Endothelial cell of umbilical vein (primary cell): ENCODE measurements at regions not wholly inside any gene's neighbourhood (a gene's known extent, or its start where the extent isn't known, plus 50 kb on each side); places are given as distances from the start of the nearest gene placed in this dataset.

Experiments
- BruUV-seq: library from RNA; stranded (reverse); fragments of 400-500 nt; replicated peaks from 2 replicates; lab custom pipeline; 2021; lab: Mats Ljungman, UMichigan
- CTCF ChIA-PET: fragments of 300-600, 350-600 bp; sonication (Branson Sonifier 250); formaldehyde crosslinking; loops from one replicate; lab custom pipeline; 2021; ENCODE audit warnings: antibody characterized with exemption, inconsistent platforms; lab: Charles Lee
- POLR2A ChIA-PET: fragments of 300-600, 350-600 bp; sonication (Branson Sonifier 250); formaldehyde crosslinking; loops from one replicate; lab custom pipeline; 2021; ENCODE audit warnings: antibody characterized with exemption, inconsistent platforms; lab: Charles Lee
- DNase-seq: peaks from one replicate; pipeline ENCODE4 v3.0.0-alpha.2; 2011; ENCODE audit warnings: low read depth, low spot score
- FAIRE-seq: peaks from 2 replicates; lab custom pipeline; 2011; peaks lifted over from hg19 to GRCh38; lab: Jason Lieb, UNC
- H2AFZ ChIP-seq: 2 replicates; pipeline ENCODE4 v1.6.0; 2012; ENCODE audit warnings: low read depth, low read length, control low read depth, inconsistent platforms
- H3K27ac ChIP-seq: 2 replicates; pipeline ENCODE4 v1.5.1; 2011; ENCODE audit warnings: low read depth, mild to moderate bottlenecking, control low read depth, low read length, moderate library complexity; ENCODE audit not compliant: insufficient read depth
- H3K27me3 ChIP-seq, 2 experiments: 2 replicates each; pipeline versions ENCODE4 v1.6.0 to v1.6.1; 2011; ENCODE audit warnings: low read length in 2 of 2, mixed read lengths in 1 of 2; ENCODE audit not compliant: control insufficient read depth in 2 of 2, insufficient read depth in 2 of 2
- H3K36me3 ChIP-seq, 2 experiments: 2 replicates in 1 of 2; 3 replicates in 1 of 2; pipeline ENCODE4 v1.5.1; 2011; ENCODE audit warnings: low read length in 2 of 2, mild to moderate bottlenecking in 1 of 2, moderate library complexity in 1 of 2; ENCODE audit not compliant: control insufficient read depth in 2 of 2, insufficient read depth in 2 of 2; ENCODE audit errors: extremely low read depth in 1 of 2
- H3K4me1 ChIP-seq: 3 replicates; pipeline ENCODE4 v1.5.1; 2011; ENCODE audit warnings: mild to moderate bottlenecking, low read length; ENCODE audit not compliant: control insufficient read depth, insufficient read depth; ENCODE audit errors: extremely low read depth
- H3K4me2 ChIP-seq: 2 replicates; pipeline ENCODE4 v1.6.1; 2011; ENCODE audit warnings: low read length, control low read depth, mixed read lengths; ENCODE audit not compliant: insufficient read depth
- H3K4me3 ChIP-seq, 3 experiments: fragments of 200-600 bp in 1 of 3; sonication (generic), shearing (Covaris generic) in 1 of 3; replicated peaks in 1 of 3; 2 replicates each; pipeline ENCODE4 v1.5.1; 2011 to 2016; ENCODE audit warnings: control low read depth in 3 of 3, low read length in 3 of 3, mild to moderate bottlenecking in 2 of 3, inconsistent platforms in 1 of 3, low read depth in 1 of 3, moderate library complexity in 1 of 3; ENCODE audit not compliant: insufficient read depth in 1 of 3
- H3K79me2 ChIP-seq: 2 replicates; pipeline ENCODE4 v1.6.0; 2012; ENCODE audit warnings: low read length, inconsistent platforms; ENCODE audit not compliant: control insufficient read depth, insufficient read depth
- H3K9ac ChIP-seq: replicated peaks from 2 replicates; pipeline ENCODE3; 2011; ENCODE audit warnings: low read length, control low read depth; ENCODE audit not compliant: insufficient read depth; ENCODE audit errors: extremely low read depth
- H3K9me1 ChIP-seq: replicated peaks from 3 replicates; pipeline ENCODE4 v1.6.0; 2011; ENCODE audit warnings: mild to moderate bottlenecking, low read length; ENCODE audit not compliant: control insufficient read depth, insufficient read depth; ENCODE audit errors: extremely low read depth
- H3K9me3 ChIP-seq: replicated peaks from 2 replicates; pipeline ENCODE4 v1.5.1; 2012; ENCODE audit warnings: low read length, inconsistent platforms; ENCODE audit not compliant: control insufficient read depth, insufficient read depth
- H4K20me1 ChIP-seq: replicated peaks from 2 replicates; pipeline ENCODE3; 2011; ENCODE audit warnings: mild to moderate bottlenecking, low read length; ENCODE audit not compliant: control insufficient read depth, insufficient read depth; ENCODE audit errors: extremely low read depth
- CTCF ChIP-seq, 2 donors: IDR thresholded peaks; 1 replicate in 1 of 2; 2 replicates in 1 of 2; pipeline ENCODE4 v1.5.1; 2011; ENCODE audit warnings: low read length in 2 of 2, mild to moderate bottlenecking in 2 of 2, moderate library complexity in 2 of 2, control low read depth in 1 of 2, inconsistent platforms in 1 of 2, low read depth in 1 of 2; ENCODE audit not compliant: insufficient read depth in 1 of 2; ENCODE audit errors: extremely low read depth in 1 of 2
- EZH2 ChIP-seq: IDR thresholded peaks from 2 replicates; pipeline ENCODE4 v1.6.1; 2012; ENCODE audit warnings: borderline replicate concordance, low read depth, mild to moderate bottlenecking, moderate library complexity, low read length, inconsistent platforms; ENCODE audit not compliant: severe bottlenecking
- FOS ChIP-seq: IDR thresholded peaks from 2 replicates; pipeline ENCODE4 v1.6.1; 2011; ENCODE audit warnings: mild to moderate bottlenecking, low read length, moderate library complexity, borderline replicate concordance; ENCODE audit not compliant: insufficient read depth
- GATA2 ChIP-seq: IDR thresholded peaks from 2 replicates; pipeline ENCODE4 v1.7.0; 2011; ENCODE audit warnings: low read depth, mild to moderate bottlenecking, moderate library complexity, mixed read lengths, low read length; ENCODE audit not compliant: insufficient read length, insufficient read depth
- JUN ChIP-seq: IDR thresholded peaks from 2 replicates; pipeline ENCODE4 v1.6.1; 2011; ENCODE audit warnings: borderline replicate concordance, low read depth; ENCODE audit not compliant: insufficient read length, insufficient read depth
- MAX ChIP-seq: IDR thresholded peaks from 2 replicates; pipeline ENCODE4 v1.6.1; 2011; ENCODE audit not compliant: insufficient read depth, insufficient read length
- MYC ChIP-seq: IDR thresholded peaks from one replicate; pipeline ENCODE4 v1.6.1; 2011; ENCODE audit warnings: mild to moderate bottlenecking, low read depth, low read length
- POLR2A ChIP-seq: IDR thresholded peaks from 2 replicates; pipeline ENCODE4 v1.6.1; 2012; ENCODE audit warnings: low read depth, mild to moderate bottlenecking, control low read depth, low read length
- POLR2AphosphoS5 ChIP-seq: IDR thresholded peaks from 2 replicates; pipeline ENCODE4 v1.6.1; 2012; ENCODE audit warnings: low read depth, mild to moderate bottlenecking, control low read depth, low read length, moderate library complexity; ENCODE audit not compliant: insufficient read depth
- dilution Hi-C: fragments of 300-500 bp; cut with MboI; formaldehyde crosslinking; loops from one replicate; pipeline ENCODE4 v1.15.0; 2019; ENCODE audit warnings: low sequenced_read_pairs; ENCODE audit not compliant: extremely low pct_ligation_motif_present
- intact Hi-C: fragments of 100-400 bp; cut with micrococcal nuclease; formaldehyde crosslinking; loops from one replicate; pipeline ENCODE4 v1.10.0; 2022

DNA sequence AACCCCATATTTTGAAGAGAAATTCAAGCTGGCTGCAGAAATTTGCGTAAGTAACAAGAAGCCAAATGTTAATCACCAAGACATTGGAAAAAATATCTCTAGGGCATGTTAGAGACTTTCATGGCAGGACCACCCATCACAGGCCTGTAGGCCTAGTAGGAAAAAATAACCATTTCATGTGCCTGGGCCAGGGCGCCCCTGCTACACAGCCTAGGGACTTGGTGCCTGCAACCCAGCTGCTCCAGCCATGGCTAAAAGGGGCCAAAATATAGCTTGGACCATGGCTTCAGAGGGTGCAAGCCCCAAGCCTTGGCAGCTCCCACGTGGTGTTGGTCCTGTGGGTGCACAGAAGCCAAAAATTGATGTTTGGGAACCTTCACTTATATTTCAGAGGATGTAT is 167.7 kb upstream of the NMUR2 start:
- POLR2A ChIA-PET = no interaction called here
- DNase-seq (no peak), FAIRE-seq (no peak)
- intact Hi-C loops = no loop called here
- no TSS peak for BruUV-seq
- dilution Hi-C loops = no loop called here
- H3K4me2 ChIP-seq = no peak overlapping the region
- H2AFZ ChIP-seq = no peak overlapping the region
- H3K27ac ChIP-seq = no peak overlapping the region
- no peaks in the 10 kb centered on the region for H3K9me1 ChIP-seq
- no peaks in the 10 kb centered on the region for H3K4me1 ChIP-seq
- H3K4me3 ChIP-seq = no peak overlapping the region
- no peak overlapping the region for H3K9ac ChIP-seq
- H3K79me2 ChIP-seq = no peaks in the 10 kb centered on the region
- TF ChIP-seq FOS = no peak
- no peak for TF ChIP-seq EZH2
- TF ChIP-seq POLR2AphosphoS5 = no peak
- no peak for TF ChIP-seq JUN
- no peak for TF ChIP-seq MAX
- no peaks in the 10 kb centered on the region for H4K20me1 ChIP-seq
- H3K36me3 ChIP-seq = no peaks in the 10 kb centered on the region
- H3K9me3 ChIP-seq = no peaks in the 10 kb centered on the region
- CTCF ChIA-PET = no interaction called here
- H3K27me3 ChIP-seq = no peaks in the 10 kb centered on the region

GRCh38 chr5:152584103-152584502 is 179.0 kb upstream of the NMUR2 start:
- CTCF ChIA-PET = no interaction called here
- no peak for FAIRE-seq
- intact Hi-C loops = no loop called here

More at GRCh38 chr5:152584103-152584502, 179.0 kb upstream of the NMUR2 start:
- Histone ChIP-seq H3K4me1 (no peaks in the 10 kb centered on the region), H3K79me2 (no peaks in the 10 kb centered on the region), H3K36me3 (no peaks in the 10 kb centered on the region), H4K20me1 (no peaks in the 10 kb centered on the region), H3K27me3 (no peaks in the 10 kb centered on the region), H3K4me3 (no peak overlapping the region), H2AFZ (no peak overlapping the region), H3K9me1 (no peaks in the 10 kb centered on the region), H3K27ac (no peak overlapping the region), H3K9me3 (peaks cover 2% of the 10 kb centered on the region), H3K4me2 (no peak overlapping the region), H3K9ac (no peak overlapping the region)
- dilution Hi-C loops = no loop called here
- no peak for DNase-seq
- BruUV-seq = no TSS peak
- TF ChIP-seq EZH2 = no peak
- TF ChIP-seq CTCF (IDR thresholded peaks at IDR 0.05; ENCODE audit: extremely low read depth in 1 of 2, insufficient read depth in 1 of 2, low read depth in 1 of 2, low read length in 2 of 2) = no peak
- no peak for TF ChIP-seq POLR2A
- no peak for TF ChIP-seq FOS
- TF ChIP-seq MYC = no peak
- no peak for TF ChIP-seq GATA2
- no peak for TF ChIP-seq JUN
- TF ChIP-seq POLR2AphosphoS5 = no peak
- no peak for TF ChIP-seq MAX
- POLR2A ChIA-PET = no interaction called here
